Mucosa of descending colon (tissue), 3 donors: ENCODE measurements at regions not wholly inside any gene's neighbourhood (a gene's known extent, or its start where the extent isn't known, plus 50 kb on each side); places are given as distances from the start of the nearest gene placed in this dataset.

Source experiments
- ATAC-seq: fragments of 200-7000 bp; cut with Tn5 transposase; one replicate; pipeline ENCODE4 v1.9.1; 2020; ENCODE audit warnings: mild to moderate bottlenecking, moderate library complexity
- DNase-seq, 3 donors: peaks; one replicate each; pipeline ENCODE4 v3.0.0-alpha.2; 2020
- H3K36me3 ChIP-seq: fragments of 200-600 bp; one replicate; pipeline ENCODE4 v1.8.0; 2021; ENCODE audit warnings: low read depth, mild to moderate bottlenecking
- H3K4me1 ChIP-seq: fragments of 200-600 bp; one replicate; pipeline ENCODE4 v1.8.0; 2021; ENCODE audit warnings: low read depth, mild to moderate bottlenecking
- H3K4me3 ChIP-seq: fragments of 200-600 bp; one replicate; pipeline ENCODE4 v1.8.0; 2021; ENCODE audit warnings: mild to moderate bottlenecking
- H3K9me3 ChIP-seq: fragments of 200-600 bp; one replicate; pipeline ENCODE4 v1.8.0; 2021; ENCODE audit warnings: mild to moderate bottlenecking
- intact Hi-C, 2 donors: fragments of 100-400 bp; cut with DNase I in 1 of 2; cut with micrococcal nuclease in 1 of 2; formaldehyde crosslinking; loops; one replicate each; pipeline versions ENCODE4 v1.11.0 to v1.11.1; 2022; cut with DNase I, micrococcal nuclease
- TF ChIP-seq, protein P1 (sequence below): fragments of 200-600 bp; IDR thresholded peaks from one replicate; pipeline ENCODE4 v1.8.0; 2022; ENCODE audit warnings: antibody characterized with exemption, mild to moderate bottlenecking
- donor health status: DM: no; HTN: no; CAD: no; lungs with moderate emphysema.
- donor health status: DM: no; HTN: no; CAD: no.
- donor health status: DM: no; HTN: yes; CAD: no.

GRCh38 chr3:137297770-137298169 lies 340.0 kb downstream of the IL20RB start:
- intact Hi-C loops: no loop called here
- no peak for ATAC-seq
- TF ChIP-seq, protein P1, sequence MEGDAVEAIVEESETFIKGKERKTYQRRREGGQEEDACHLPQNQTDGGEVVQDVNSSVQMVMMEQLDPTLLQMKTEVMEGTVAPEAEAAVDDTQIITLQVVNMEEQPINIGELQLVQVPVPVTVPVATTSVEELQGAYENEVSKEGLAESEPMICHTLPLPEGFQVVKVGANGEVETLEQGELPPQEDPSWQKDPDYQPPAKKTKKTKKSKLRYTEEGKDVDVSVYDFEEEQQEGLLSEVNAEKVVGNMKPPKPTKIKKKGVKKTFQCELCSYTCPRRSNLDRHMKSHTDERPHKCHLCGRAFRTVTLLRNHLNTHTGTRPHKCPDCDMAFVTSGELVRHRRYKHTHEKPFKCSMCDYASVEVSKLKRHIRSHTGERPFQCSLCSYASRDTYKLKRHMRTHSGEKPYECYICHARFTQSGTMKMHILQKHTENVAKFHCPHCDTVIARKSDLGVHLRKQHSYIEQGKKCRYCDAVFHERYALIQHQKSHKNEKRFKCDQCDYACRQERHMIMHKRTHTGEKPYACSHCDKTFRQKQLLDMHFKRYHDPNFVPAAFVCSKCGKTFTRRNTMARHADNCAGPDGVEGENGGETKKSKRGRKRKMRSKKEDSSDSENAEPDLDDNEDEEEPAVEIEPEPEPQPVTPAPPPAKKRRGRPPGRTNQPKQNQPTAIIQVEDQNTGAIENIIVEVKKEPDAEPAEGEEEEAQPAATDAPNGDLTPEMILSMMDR: no peak

DNA sequence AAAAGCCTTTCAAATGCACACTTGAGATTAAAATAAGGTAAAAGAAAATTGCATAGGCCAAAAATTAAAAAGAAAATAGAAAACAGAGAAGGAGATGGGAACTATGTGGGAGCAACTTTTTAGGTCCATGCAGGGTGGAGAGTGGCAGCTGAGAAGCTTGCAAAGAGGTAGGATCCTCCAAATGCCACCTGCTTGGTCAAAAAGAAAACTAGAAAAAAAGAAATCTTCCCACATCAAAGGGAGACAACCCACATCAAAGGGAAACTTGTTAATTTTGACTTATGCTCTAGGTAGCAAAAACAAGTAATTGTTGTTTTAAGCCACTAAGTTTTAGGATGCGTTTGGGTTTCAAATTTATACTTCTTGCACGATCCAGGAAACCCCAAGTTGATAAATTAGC lies 342.9 kb downstream of the IL20RB start:
- Histone ChIP-seq H3K36me3 (no peaks in the 10 kb centered on the region), H3K4me3 (no peak overlapping the region), H3K4me1 (no peaks in the 10 kb centered on the region), H3K9me3 (no peaks in the 10 kb centered on the region)
- TF ChIP-seq, protein P1: no peak
- intact Hi-C loops: no loop called here
- ATAC-seq (no peak), DNase-seq (no peak)

More at GRCh38 chr3:137297770-137298169, 340.0 kb downstream of the IL20RB start:
- DNase-seq: no peak
- no peaks in the 10 kb centered on the region for H3K9me3 ChIP-seq
- H3K4me1 ChIP-seq: no peaks in the 10 kb centered on the region
- H3K4me3 ChIP-seq: no peak overlapping the region
- no peaks in the 10 kb centered on the region for H3K36me3 ChIP-seq

- DNase-seq (no peak), ATAC-seq (no peak)
- intact Hi-C loops: no loop called here
- TF ChIP-seq, protein P1: no peak
- H3K4me3 ChIP-seq: no peak overlapping the region
- H3K4me1 ChIP-seq: no peaks in the 10 kb centered on the region
- no peaks in the 10 kb centered on the region for H3K9me3 ChIP-seq
- no peaks in the 10 kb centered on the region for H3K36me3 ChIP-seq
These were observed 346.7 kb downstream of the IL20RB start for GRCh38 chr3:137304313-137305056.

GRCh38 chr3:137324114-137324513 lies 366.3 kb downstream of the IL20RB start:
- intact Hi-C loops: no loop called here
- ATAC-seq (no peak), DNase-seq (no peak)
- no peaks in the 10 kb centered on the region for H3K4me1 ChIP-seq
- no peak overlapping the region for H3K4me3 ChIP-seq
- TF ChIP-seq, protein P1: no peak
- no peaks in the 10 kb centered on the region for H3K36me3 ChIP-seq
- peaks cover 9% of the 10 kb centered on the region for H3K9me3 ChIP-seq

DNA sequence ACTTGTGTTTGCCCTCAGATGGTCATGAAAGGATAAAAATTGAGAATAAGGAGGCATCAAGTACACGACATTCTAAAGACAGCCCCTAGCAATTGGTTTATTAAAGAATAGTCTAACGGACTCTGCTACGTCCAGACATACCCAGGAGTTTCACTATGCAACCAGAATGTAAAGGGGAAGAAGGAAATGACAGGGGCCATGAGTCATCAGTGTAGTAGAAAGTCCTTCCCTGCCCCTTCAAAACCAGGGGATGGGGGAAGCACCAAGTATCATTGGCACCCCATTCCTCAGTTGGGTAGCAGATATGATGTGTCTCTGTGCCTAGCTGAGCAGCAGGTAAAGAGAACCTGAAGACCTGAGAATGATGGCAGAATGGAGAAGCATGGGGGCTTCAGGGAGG lies 367.4 kb downstream of the IL20RB start:
- intact Hi-C loops: no loop called here
- TF ChIP-seq, protein P1: no peak
- no peaks in the 10 kb centered on the region for H3K4me1 ChIP-seq
- DNase-seq (no peak), ATAC-seq (no peak)
- no peaks in the 10 kb centered on the region for H3K36me3 ChIP-seq
- H3K9me3 ChIP-seq: peaks cover 9% of the 10 kb centered on the region
- H3K4me3 ChIP-seq: no peak overlapping the region

DNA sequence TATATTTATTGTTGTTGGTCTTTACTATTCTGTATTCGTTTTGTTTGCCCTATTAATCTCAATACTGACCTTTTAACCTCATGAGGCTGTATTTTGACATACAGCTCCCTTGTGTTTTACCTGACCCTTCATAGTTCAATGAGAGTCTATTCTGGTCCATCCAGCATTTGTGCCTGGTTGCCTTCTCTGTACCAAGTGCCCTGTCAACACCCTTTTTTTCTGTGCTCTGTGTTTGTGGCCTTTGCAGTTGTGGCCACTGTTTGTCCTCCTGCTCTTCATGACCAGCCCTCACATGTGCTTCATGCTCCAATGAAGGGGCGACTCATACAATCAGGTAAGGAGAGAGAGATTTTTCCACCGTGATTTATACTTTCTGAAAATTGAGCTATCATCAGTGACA lies 368.2 kb downstream of the IL20RB start:
- DNase-seq: no peak
- no peak for ATAC-seq
- Histone ChIP-seq H3K36me3 (no peaks in the 10 kb centered on the region), H3K4me1 (no peaks in the 10 kb centered on the region), H3K4me3 (no peak overlapping the region), H3K9me3 (peaks cover 9% of the 10 kb centered on the region)
- TF ChIP-seq, protein P1: no peak
- intact Hi-C loops: no loop called here
